ENCODE measurements at regions not wholly inside any gene's neighbourhood (a gene's known extent, or its start where the extent isn't known, plus 50 kb on each side); places are given as distances from the start of the nearest gene placed in this dataset.

DNA sequence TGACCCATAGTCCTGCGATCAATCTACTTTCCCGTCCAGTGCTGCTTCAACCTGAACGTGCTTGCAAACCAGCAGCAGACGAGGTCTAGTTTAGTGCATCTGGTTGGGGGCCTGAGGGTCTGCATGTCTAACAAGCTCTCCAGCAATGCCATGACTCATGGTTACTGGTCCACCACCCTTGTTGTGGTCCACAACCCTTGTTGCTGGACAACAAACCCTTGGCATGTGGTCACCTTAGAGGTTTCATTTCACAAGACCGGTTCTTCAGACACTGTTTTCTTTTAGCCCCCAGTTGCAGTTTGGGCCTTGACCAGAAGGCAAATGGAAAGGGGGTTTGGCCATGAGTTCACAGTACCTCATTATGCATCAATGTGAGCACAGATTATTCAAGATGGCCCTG is 424.8 kb downstream of the QKI start:
- Histone ChIP-seq H3K4me1 (ENCODE audit: control insufficient read depth, insufficient read depth, low read length) (peaks cover 18% of the 10 kb centered on the region), H3K4me3 (ENCODE audit: insufficient read depth, low read depth, low read length) (no peak overlapping the region), H3K27me3 (ENCODE audit: control insufficient read depth, insufficient read depth, low read length, poor library complexity, severe bottlenecking) (no peaks in the 10 kb centered on the region), H3K27ac (ENCODE audit: insufficient read depth, low read depth, low read length, poor library complexity, severe bottlenecking) (no peak overlapping the region), H3K36me3 (ENCODE audit: control insufficient read depth, insufficient read depth, low read length) (no peaks in the 10 kb centered on the region), H3K9me3 (ENCODE audit: control insufficient read depth, low read length) (no peaks in the 10 kb centered on the region)
- WGBS, 2 experiments: 96 to 99% methylated on average over 5 of the region's 5 CpGs

DNA sequence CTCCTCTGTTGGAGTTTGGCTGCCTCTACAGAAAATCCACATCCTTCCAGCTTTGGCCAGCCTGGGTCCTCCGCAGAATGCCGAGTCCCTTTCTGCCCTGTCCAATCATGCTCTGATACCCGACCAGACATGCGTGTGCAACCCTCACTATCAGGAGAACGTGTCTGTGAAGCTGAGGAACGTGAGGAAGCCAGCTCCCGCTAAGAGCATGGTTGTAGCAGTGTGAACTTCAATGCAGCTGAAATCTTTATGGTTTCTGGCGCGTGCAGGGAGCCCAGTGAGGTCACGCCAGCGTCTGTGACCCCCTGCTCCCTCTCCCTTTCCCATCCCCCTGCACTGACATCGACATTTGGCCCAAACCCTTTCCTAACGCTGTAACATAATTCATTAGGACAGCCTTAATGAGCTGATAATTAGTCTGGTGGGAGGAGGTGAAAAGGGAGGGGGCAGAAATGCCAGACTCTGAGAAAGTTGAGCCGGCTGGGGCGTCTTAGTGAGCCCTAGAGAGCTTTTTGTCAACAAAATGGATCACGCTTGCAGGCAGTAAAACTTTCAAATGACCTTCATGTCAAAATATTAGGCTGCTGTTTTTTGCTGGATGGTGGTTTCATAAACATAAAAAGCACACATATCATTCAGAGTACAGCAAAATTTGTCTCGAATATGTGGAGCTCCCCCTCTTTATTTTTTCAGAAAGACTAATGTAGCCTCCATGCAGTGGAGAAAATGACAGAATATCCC is 423.3 kb downstream of the QKI start:
- no peaks in the 10 kb centered on the region for H3K27me3 ChIP-seq (ENCODE audit: control insufficient read depth, insufficient read depth, low read length, poor library complexity, severe bottlenecking)
- WGBS, 2 experiments: 82% methylated on average over 17 of the region's 17 CpGs
- H3K9me3 ChIP-seq (ENCODE audit: control insufficient read depth, low read length): no peaks in the 10 kb centered on the region
- H3K36me3 ChIP-seq (ENCODE audit: control insufficient read depth, insufficient read depth, low read length): no peaks in the 10 kb centered on the region
- peaks cover 18% of the 10 kb centered on the region for H3K4me1 ChIP-seq (ENCODE audit: control insufficient read depth, insufficient read depth, low read length)
- no peak overlapping the region for H3K4me3 ChIP-seq (ENCODE audit: insufficient read depth, low read depth, low read length)
- H3K27ac ChIP-seq (ENCODE audit: insufficient read depth, low read depth, low read length, poor library complexity, severe bottlenecking): peak overlapping the region; percentile 9

DNA sequence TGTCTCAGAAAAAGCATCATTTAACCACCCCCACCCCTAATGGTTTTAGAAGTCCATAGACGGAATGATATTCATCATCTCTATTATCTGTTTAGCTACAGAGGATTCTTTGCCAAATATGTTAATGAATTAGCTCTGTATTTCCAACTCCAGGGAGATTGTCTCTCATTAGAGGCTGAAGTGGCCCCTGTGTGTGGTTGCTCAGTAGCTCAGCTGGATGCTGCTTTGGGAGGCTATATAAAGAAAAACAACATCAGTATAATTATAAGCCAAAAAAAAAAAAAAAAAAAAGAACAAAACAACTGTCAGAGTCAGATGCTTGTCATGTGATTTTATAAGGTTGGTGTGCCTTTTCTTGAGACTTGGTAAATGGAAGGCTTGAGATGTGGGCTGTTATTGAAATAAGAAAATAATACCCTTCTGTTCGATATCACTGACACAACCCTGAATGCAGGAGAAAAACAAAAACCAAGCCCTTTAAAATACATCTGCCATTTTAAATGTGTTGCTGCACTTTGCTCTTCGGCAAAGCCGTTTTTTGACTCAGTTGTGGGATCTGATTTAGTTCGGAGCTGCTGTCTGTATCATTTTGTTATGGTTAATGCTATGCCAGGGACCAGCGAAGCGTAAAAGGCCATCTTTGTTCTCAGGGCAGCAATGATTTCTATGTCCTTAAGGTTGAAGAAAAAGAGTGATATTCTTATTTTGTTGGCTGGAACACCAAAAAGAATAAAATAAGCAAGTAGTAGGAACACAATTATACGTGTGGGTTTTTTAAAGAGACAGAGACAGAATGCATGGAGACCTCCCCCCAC is 422.6 kb downstream of the QKI start:
- 86 to 89% methylated on average over 7 to 8 of the region's 8 CpGs for WGBS, 2 experiments
- no peak overlapping the region for H3K4me3 ChIP-seq (ENCODE audit: insufficient read depth, low read depth, low read length)
- H3K9me3 ChIP-seq (ENCODE audit: control insufficient read depth, low read length): no peaks in the 10 kb centered on the region
- H3K4me1 ChIP-seq (ENCODE audit: control insufficient read depth, insufficient read depth, low read length): peaks cover 18% of the 10 kb centered on the region
- H3K27ac ChIP-seq (ENCODE audit: insufficient read depth, low read depth, low read length, poor library complexity, severe bottlenecking): peak overlapping the region; percentile 38
- H3K36me3 ChIP-seq (ENCODE audit: control insufficient read depth, insufficient read depth, low read length): no peaks in the 10 kb centered on the region
- no peaks in the 10 kb centered on the region for H3K27me3 ChIP-seq (ENCODE audit: control insufficient read depth, insufficient read depth, low read length, poor library complexity, severe bottlenecking)

DNA sequence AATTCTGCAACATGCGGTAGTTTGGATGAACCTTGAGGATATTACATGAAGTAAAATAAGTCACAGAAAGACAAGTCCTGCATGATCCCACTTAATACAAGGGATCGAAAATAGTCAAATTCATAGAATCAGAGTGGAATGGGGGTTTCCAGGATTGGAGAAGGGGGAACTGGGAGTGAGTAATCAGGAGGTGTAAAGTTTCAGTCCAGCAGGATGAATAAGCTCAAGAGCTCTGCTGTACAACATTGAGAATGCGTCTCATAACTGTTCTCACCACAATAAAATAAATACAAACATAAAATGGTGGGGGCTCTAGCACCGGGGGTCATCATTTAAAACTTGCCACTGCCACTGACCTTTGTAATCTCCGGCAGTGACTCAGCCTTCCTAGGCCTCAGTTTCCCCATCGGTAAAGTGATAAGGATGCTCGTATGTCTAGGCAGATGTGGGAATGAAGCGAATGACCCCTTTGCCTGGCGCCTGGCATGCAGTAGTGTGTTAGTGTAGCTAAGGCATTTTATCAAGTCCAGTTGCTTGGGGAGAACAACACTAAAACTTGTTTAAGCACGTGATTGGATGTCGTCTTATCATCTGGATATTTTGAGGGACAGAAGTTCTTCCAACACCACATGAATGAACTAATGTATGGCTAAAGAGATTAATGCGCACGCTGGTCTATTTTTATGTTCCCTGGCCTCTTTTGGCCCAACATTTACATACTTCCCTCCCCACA is 421.1 kb downstream of the QKI start:
- Histone ChIP-seq H3K36me3 (ENCODE audit: control insufficient read depth, insufficient read depth, low read length) (no peaks in the 10 kb centered on the region), H3K9me3 (ENCODE audit: control insufficient read depth, low read length) (no peaks in the 10 kb centered on the region), H3K27me3 (ENCODE audit: control insufficient read depth, insufficient read depth, low read length, poor library complexity, severe bottlenecking) (no peaks in the 10 kb centered on the region), H3K4me1 (ENCODE audit: control insufficient read depth, insufficient read depth, low read length) (peaks cover 18% of the 10 kb centered on the region), H3K4me3 (ENCODE audit: insufficient read depth, low read depth, low read length) (no peak overlapping the region), H3K27ac (ENCODE audit: insufficient read depth, low read depth, low read length, poor library complexity, severe bottlenecking) (no peak overlapping the region)
- 93% methylated on average over 13 of the region's 13 CpGs for WGBS, 2 experiments

DNA sequence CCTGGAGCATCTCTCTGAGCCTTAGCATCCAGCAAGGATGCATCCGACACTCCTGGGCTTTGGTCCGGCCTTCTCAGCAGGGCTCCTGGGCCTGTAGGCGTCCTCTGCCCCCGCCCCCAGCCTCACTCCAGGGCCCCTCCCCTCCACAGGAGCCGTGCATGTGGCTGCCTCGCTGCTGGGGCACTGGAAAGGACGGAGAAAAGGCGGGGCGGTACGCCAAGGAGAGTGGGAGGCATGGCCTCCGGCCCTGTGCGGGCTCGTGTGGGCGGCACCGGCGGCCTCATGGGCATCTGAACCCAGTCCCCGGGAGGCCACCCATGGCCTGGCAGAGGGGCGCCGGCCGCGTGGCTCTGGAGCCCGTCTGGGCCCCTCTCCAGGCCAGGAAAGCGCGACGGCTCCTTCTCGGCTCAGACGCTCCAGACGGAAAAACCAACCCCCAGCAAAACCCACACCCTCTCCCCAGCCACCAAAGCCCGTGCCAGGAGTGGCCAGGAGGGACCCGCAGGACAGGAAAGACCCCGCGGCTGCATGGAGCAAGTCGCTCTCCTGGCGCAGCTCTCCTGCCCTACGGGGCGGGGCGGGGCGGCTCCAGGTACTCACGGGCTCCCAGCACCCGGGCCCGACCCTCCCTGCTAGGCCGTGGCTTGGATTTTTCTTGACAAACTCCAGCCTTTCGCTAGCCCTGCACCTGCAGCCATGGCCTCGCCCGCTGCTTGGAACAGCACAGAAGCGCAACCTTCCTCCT is 419.9 kb downstream of the QKI start:
- no peaks in the 10 kb centered on the region for H3K9me3 ChIP-seq (ENCODE audit: control insufficient read depth, low read length)
- H3K27ac ChIP-seq (ENCODE audit: insufficient read depth, low read depth, low read length, poor library complexity, severe bottlenecking): no peak overlapping the region
- H3K4me3 ChIP-seq (ENCODE audit: insufficient read depth, low read depth, low read length): no peak overlapping the region
- no peaks in the 10 kb centered on the region for H3K36me3 ChIP-seq (ENCODE audit: control insufficient read depth, insufficient read depth, low read length)
- no peaks in the 10 kb centered on the region for H3K27me3 ChIP-seq (ENCODE audit: control insufficient read depth, insufficient read depth, low read length, poor library complexity, severe bottlenecking)
- WGBS, 2 experiments: 91 to 92% methylated on average over 46 of the region's 46 CpGs
- H3K4me1 ChIP-seq (ENCODE audit: control insufficient read depth, insufficient read depth, low read length): peaks cover 18% of the 10 kb centered on the region

DNA sequence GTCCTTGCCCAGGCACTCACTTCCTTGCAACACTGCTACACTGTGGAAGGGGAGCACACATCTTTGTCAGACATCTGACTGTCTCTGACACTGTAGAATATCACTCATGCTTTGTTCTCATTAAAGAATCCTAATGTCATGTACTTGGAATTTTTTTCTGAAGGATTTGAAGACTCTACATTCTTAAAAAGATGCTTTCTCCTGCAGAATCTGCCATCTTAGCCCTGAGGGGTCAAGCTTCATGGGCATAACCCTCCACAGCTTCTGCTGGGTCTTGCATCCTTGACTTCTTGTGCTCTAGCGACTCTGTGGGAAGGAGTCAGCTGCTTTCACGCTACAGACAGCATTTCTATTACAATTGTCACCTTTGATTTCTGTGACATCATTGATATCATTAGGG is 417.2 kb downstream of the QKI start:
- no peak overlapping the region for H3K27ac ChIP-seq (ENCODE audit: insufficient read depth, low read depth, low read length, poor library complexity, severe bottlenecking)
- no peaks in the 10 kb centered on the region for H3K36me3 ChIP-seq (ENCODE audit: control insufficient read depth, insufficient read depth, low read length)
- H3K4me1 ChIP-seq (ENCODE audit: control insufficient read depth, insufficient read depth, low read length): peaks cover 4% of the 10 kb centered on the region
- 98 to 100% methylated on average over 2 of the region's 2 CpGs for WGBS, 2 experiments
- H3K27me3 ChIP-seq (ENCODE audit: control insufficient read depth, insufficient read depth, low read length, poor library complexity, severe bottlenecking): no peaks in the 10 kb centered on the region
- no peaks in the 10 kb centered on the region for H3K9me3 ChIP-seq (ENCODE audit: control insufficient read depth, low read length)
- no peak overlapping the region for H3K4me3 ChIP-seq (ENCODE audit: insufficient read depth, low read depth, low read length)

DNA sequence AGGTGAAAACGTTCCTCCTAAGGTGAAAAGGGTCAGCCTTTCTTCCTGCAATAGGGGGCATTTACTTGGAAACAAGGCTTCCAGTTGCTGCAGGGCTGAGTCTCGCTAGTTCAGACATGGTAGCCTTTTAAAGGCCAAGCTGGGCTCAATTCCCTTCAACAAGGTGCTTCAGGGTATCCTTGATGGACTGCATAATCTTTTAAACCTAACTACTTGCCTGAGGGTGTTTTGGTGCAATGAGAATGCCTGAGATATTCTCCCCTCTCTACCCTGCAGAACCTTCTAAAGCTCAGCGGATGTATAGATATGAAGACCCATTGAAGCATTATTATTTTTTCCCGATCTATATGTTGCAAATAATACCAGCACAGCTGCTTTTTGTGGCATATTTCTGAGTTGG is 416.1 kb downstream of the QKI start:
- H3K4me1 ChIP-seq (ENCODE audit: control insufficient read depth, insufficient read depth, low read length): no peaks in the 10 kb centered on the region
- H3K27me3 ChIP-seq (ENCODE audit: control insufficient read depth, insufficient read depth, low read length, poor library complexity, severe bottlenecking): no peaks in the 10 kb centered on the region
- H3K4me3 ChIP-seq (ENCODE audit: insufficient read depth, low read depth, low read length): no peak overlapping the region
- 93% methylated on average over 4 of the region's 4 CpGs for WGBS, 2 experiments
- H3K27ac ChIP-seq (ENCODE audit: insufficient read depth, low read depth, low read length, poor library complexity, severe bottlenecking): no peak overlapping the region
- no peaks in the 10 kb centered on the region for H3K9me3 ChIP-seq (ENCODE audit: control insufficient read depth, low read length)
- H3K36me3 ChIP-seq (ENCODE audit: control insufficient read depth, insufficient read depth, low read length): no peaks in the 10 kb centered on the region

DNA sequence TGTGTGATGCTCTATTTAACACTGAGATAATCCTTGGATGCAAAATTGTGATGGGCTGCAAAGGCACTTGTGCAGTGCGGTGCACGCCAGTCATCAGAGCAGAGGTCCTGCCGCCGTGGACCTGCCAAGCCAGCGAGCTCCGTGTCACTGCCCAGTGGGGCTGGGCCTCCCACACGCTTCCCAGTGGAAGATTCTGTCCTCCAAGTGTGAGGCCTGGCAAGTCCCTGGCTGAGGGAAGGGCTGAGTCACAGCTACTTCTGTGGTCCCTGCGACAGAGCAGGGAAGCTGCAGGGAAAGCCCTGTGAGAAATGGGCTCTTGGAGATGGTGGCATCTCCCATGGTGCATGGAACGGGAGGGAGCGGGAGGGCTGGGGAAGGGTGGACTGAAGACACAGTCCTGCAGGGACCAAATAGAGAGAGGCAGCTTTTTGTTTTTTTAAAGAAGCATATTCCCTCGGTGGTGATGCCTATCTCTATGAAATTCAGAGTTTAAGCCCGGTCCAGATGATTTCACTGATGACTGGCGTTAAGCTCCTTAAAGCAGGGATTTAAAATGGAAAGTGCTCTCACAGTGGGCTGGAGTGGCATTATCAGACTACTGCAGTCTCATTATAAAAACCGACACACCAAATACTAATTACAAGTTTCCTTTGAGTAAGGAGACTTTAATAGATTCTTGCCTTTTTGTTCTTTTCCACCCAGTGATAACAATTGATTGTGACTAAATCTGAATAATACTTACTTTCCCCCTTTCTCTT is 413.7 kb downstream of the QKI start:
- no peaks in the 10 kb centered on the region for H3K27me3 ChIP-seq (ENCODE audit: control insufficient read depth, insufficient read depth, low read length, poor library complexity, severe bottlenecking)
- H3K4me3 ChIP-seq (ENCODE audit: insufficient read depth, low read depth, low read length): no peak overlapping the region
- H3K9me3 ChIP-seq (ENCODE audit: control insufficient read depth, low read length): no peaks in the 10 kb centered on the region
- no peaks in the 10 kb centered on the region for H3K36me3 ChIP-seq (ENCODE audit: control insufficient read depth, insufficient read depth, low read length)
- no peak overlapping the region for H3K27ac ChIP-seq (ENCODE audit: insufficient read depth, low read depth, low read length, poor library complexity, severe bottlenecking)
- WGBS, 2 experiments: 88 to 91% methylated on average over 13 to 14 of the region's 14 CpGs
- no peaks in the 10 kb centered on the region for H3K4me1 ChIP-seq (ENCODE audit: control insufficient read depth, insufficient read depth, low read length)

DNA sequence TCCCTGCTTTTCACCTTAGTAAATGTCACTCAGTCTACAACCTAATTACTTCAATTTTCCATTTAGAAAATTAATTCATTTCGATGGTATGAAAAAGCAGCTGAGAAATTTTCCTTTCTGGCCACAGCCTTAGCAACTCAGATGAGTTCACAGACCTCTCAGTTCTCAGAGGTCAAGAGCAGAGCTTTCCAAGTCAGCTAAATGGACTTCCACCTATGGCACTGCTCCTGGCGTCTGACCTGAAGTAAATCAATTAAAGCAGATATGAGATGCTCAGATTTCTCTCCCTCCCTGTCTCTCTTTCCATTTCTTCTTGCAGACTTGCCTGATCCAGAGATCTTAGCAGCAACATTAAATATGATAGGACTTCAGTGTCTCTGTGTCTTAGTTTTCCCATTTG is 412.6 kb downstream of the QKI start:
- no peak overlapping the region for H3K27ac ChIP-seq (ENCODE audit: insufficient read depth, low read depth, low read length, poor library complexity, severe bottlenecking)
- H3K4me3 ChIP-seq (ENCODE audit: insufficient read depth, low read depth, low read length): no peak overlapping the region
- WGBS, 2 experiments: 90% methylated on average over 2 of the region's 2 CpGs
- H3K9me3 ChIP-seq (ENCODE audit: control insufficient read depth, low read length): no peaks in the 10 kb centered on the region
- no peaks in the 10 kb centered on the region for H3K27me3 ChIP-seq (ENCODE audit: control insufficient read depth, insufficient read depth, low read length, poor library complexity, severe bottlenecking)
- no peaks in the 10 kb centered on the region for H3K4me1 ChIP-seq (ENCODE audit: control insufficient read depth, insufficient read depth, low read length)
- no peaks in the 10 kb centered on the region for H3K36me3 ChIP-seq (ENCODE audit: control insufficient read depth, insufficient read depth, low read length)
